Kidney (tissue), 13 donors: ENCODE measurements at regions not wholly inside any gene's neighbourhood (a gene's known extent, or its start where the extent isn't known, plus 50 kb on each side); places are given as distances from the start of the nearest gene placed in this dataset.

Experiments used
- DNase-seq, 5 donors: peaks; one replicate each; pipeline ENCODE4 v3.0.0-alpha.2; 2013 to 2020
- FAIRE-seq: peaks from 2 replicates; lab custom pipeline; 2012; peaks lifted over from hg19 to GRCh38; lab: Jason Lieb, UNC
- H3K27ac ChIP-seq, 2 donors: one replicate each; pipeline ENCODE4 v1.7.0; 2013; ENCODE audit warnings: low read depth in 2 of 2, low read length in 2 of 2, inconsistent platforms in 1 of 2
- H3K27me3 ChIP-seq: one replicate; pipeline ENCODE4 v1.7.1; 2013; ENCODE audit warnings: low read length, inconsistent platforms; ENCODE audit not compliant: control insufficient read depth, insufficient read depth
- H3K36me3 ChIP-seq, 3 donors: one replicate each; pipeline versions ENCODE4 v1.7.0 to v1.7.1; 2013; ENCODE audit warnings: low read length in 3 of 3, control low read depth in 1 of 3, inconsistent platforms in 1 of 3; ENCODE audit not compliant: insufficient read depth in 3 of 3, control insufficient read depth in 2 of 3
- H3K4me1 ChIP-seq, 3 donors: one replicate each; pipeline versions ENCODE4 v1.7.0 to v1.7.1; 2013; ENCODE audit warnings: low read length in 3 of 3, inconsistent platforms in 1 of 3, low read depth in 1 of 3; ENCODE audit not compliant: control insufficient read depth in 2 of 3, insufficient read depth in 2 of 3
- H3K4me3 ChIP-seq, 3 donors: one replicate each; pipeline versions ENCODE4 v1.7.0 to v1.8.1; 2013; ENCODE audit warnings: low read length in 3 of 3, control low read depth in 1 of 3, inconsistent platforms in 1 of 3
- H3K9ac ChIP-seq, 3 donors: one replicate each; pipeline versions ENCODE4 v1.7.0 to v1.7.1; 2013; ENCODE audit warnings: low read length in 3 of 3, control low read depth in 1 of 3, inconsistent platforms in 1 of 3
- H3K9me3 ChIP-seq, 3 donors: one replicate each; pipeline versions ENCODE4 v1.7.0 to v1.7.1; 2013; ENCODE audit warnings: low read length in 3 of 3, control low read depth in 1 of 3, inconsistent platforms in 1 of 3; ENCODE audit not compliant: control insufficient read depth in 2 of 3, insufficient read depth in 1 of 3
- CTCF ChIP-seq: IDR thresholded peaks from 3 replicates; pipeline ENCODE4 v1.5.1; 2012; ENCODE audit warnings: mild to moderate bottlenecking, moderate library complexity, borderline replicate concordance; ENCODE audit not compliant: insufficient read depth; ENCODE audit errors: extremely low read depth
- intact Hi-C: fragments of 100-400 bp; cut with DNase I; formaldehyde crosslinking; loops from one replicate; pipeline ENCODE4 v1.11.1; 2022
- donor health status: control.
- donor health status: control.
- donor health status: control.
- donor health status: control.
- donor health status: control.
- donor health status: DM: yes; HTN: yes; CAD: no.
- donor health status: Normal renal cell carcinoma (clear cell type).

- Histone ChIP-seq H3K36me3 (no peaks in the 10 kb centered on the region), H3K9me3 (no peaks in the 10 kb centered on the region), H3K9ac (no peak overlapping the region), H3K27ac (no peak overlapping the region), H3K27me3 (no peaks in the 10 kb centered on the region), H3K4me3 (no peak overlapping the region), H3K4me1 (no peaks in the 10 kb centered on the region)
- no peak for TF ChIP-seq CTCF
- intact Hi-C loops: no loop called here
- FAIRE-seq (no peak), DNase-seq (no peak)
These were observed 654.7 kb downstream of the LRRC70 start for GRCh38 chr5:63233361-63233760.

- DNase-seq (no peak), FAIRE-seq (no peak)
- no peaks in the 10 kb centered on the region for H3K27me3 ChIP-seq
- H3K9ac ChIP-seq: no peak overlapping the region
- intact Hi-C loops: no loop called here
- TF ChIP-seq CTCF: no peak
- no peaks in the 10 kb centered on the region for H3K9me3 ChIP-seq
- H3K27ac ChIP-seq: no peak overlapping the region
- H3K4me3 ChIP-seq: no peak overlapping the region
- no peaks in the 10 kb centered on the region for H3K4me1 ChIP-seq
- H3K36me3 ChIP-seq: no peaks in the 10 kb centered on the region
These were observed 652.1 kb downstream of the LRRC70 start for GRCh38 chr5:63230754-63231153.

- no peak for DNase-seq
- Histone ChIP-seq H3K9me3 (no peaks in the 10 kb centered on the region), H3K4me3 (no peak overlapping the region), H3K36me3 (no peaks in the 10 kb centered on the region), H3K27me3 (no peaks in the 10 kb centered on the region), H3K27ac (no peak overlapping the region), H3K9ac (no peak overlapping the region), H3K4me1 (no peaks in the 10 kb centered on the region)
- no peak for TF ChIP-seq CTCF
- intact Hi-C loops: no loop called here
- no peak for FAIRE-seq
These were observed 649.5 kb downstream of the LRRC70 start for GRCh38 chr5:63228154-63228553.

- H3K4me3 ChIP-seq: no peak overlapping the region
- no peak overlapping the region for H3K27ac ChIP-seq
These were observed 641.6 kb downstream of the LRRC70 start for GRCh38 chr5:63220244-63220643.

More at GRCh38 chr5:63220244-63220643, 641.6 kb downstream of the LRRC70 start:
- FAIRE-seq (no peak), DNase-seq (no peak)
- intact Hi-C loops: no loop called here
- Histone ChIP-seq H3K9ac (no peak overlapping the region), H3K4me1 (no peaks in the 10 kb centered on the region), H3K27me3 (no peaks in the 10 kb centered on the region), H3K36me3 (no peaks in the 10 kb centered on the region), H3K9me3 (no peaks in the 10 kb centered on the region)
- TF ChIP-seq CTCF: no peak
